Body of pancreas (tissue), 4 donors: ENCODE measurements at regions not wholly inside any gene's neighbourhood (a gene's known extent, or its start where the extent isn't known, plus 50 kb on each side); places are given as distances from the start of the nearest gene placed in this dataset.

ENCODE experiments used
- CTCF ChIP-seq, 7 experiments: fragments of 450-650 bp in 4 of 7; fragments of 200-600 bp in 3 of 7; sonication (generic) in 3 of 7; IDR thresholded peaks; one replicate each; pipeline ENCODE4 v1.5.1; 2016 to 2019; ENCODE audit warnings: antibody characterized with exemption in 7 of 7
- POLR2A ChIP-seq, 3 donors: fragments of 450-650 bp; IDR thresholded peaks; one replicate each; pipeline ENCODE4 v1.6.1; 2016; ENCODE audit warnings: antibody characterized with exemption in 3 of 3, mild to moderate bottlenecking in 2 of 3

DNA sequence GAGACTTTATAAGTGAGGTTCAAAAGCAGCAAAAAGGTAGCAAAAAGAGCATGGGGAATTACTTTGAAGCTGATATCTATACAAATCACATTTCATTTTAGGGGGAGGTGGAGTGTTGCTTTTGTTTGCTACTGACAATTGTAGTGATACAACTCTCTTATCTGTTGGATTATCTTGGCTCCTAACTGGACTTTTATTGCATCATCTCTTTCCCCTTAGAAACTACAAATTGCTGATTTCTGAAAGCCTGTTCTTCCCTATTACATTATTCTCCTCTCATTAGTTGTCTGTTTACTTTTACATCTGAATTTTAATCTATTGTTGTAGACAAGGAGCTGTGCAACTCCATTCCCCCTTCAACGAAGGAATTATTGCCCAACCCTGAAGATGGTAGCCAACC, 75.0 kb upstream of the GNPDA2 start:
- TF ChIP-seq CTCF (IDR thresholded peaks at IDR 0.05), result no peak
- no peak for TF ChIP-seq POLR2A (IDR thresholded peaks at IDR 0.05)
